Liver (tissue), 8 donors: ENCODE measurements at regions not wholly inside any gene's neighbourhood (a gene's known extent, or its start where the extent isn't known, plus 50 kb on each side); places are given as distances from the start of the nearest gene placed in this dataset.

Source experiments
- DNase-seq: peaks from one replicate; pipeline ENCODE4 v3.0.0-alpha.2; 2017; ENCODE audit warnings: low spot score
- H3K27ac ChIP-seq, 2 donors: one replicate each; pipeline ENCODE4 v1.7.0; 2013; ENCODE audit warnings: inconsistent platforms in 2 of 2, low read length in 2 of 2, control low read depth in 1 of 2, low read depth in 1 of 2, mild to moderate bottlenecking in 1 of 2
- H3K27me3 ChIP-seq, 4 donors: one replicate each; pipeline versions ENCODE4 v1.6.1 to v1.7.0; 2013; ENCODE audit warnings: low read length in 3 of 4, inconsistent platforms in 1 of 4, mild to moderate bottlenecking in 1 of 4, moderate library complexity in 1 of 4; ENCODE audit not compliant: control insufficient read depth in 4 of 4, insufficient read depth in 4 of 4
- H3K36me3 ChIP-seq, 4 donors: one replicate each; pipeline versions ENCODE4 v1.6.1 to v1.7.0; 2013; ENCODE audit warnings: low read length in 3 of 4, mild to moderate bottlenecking in 3 of 4, low read depth in 1 of 4, moderate library complexity in 1 of 4; ENCODE audit not compliant: control insufficient read depth in 4 of 4, insufficient read depth in 3 of 4
- H3K4me1 ChIP-seq, 4 donors: one replicate each; pipeline versions ENCODE4 v1.6.1 to v1.7.0; 2013; ENCODE audit warnings: low read length in 3 of 4, mild to moderate bottlenecking in 3 of 4, moderate library complexity in 1 of 4; ENCODE audit not compliant: control insufficient read depth in 4 of 4, insufficient read depth in 4 of 4
- H3K4me3 ChIP-seq, 3 donors: one replicate each; pipeline versions ENCODE4 v1.6.1 to v1.7.0; 2013; ENCODE audit warnings: low read length in 3 of 3, control low read depth in 1 of 3, low read depth in 1 of 3, mild to moderate bottlenecking in 1 of 3
- H3K9ac ChIP-seq, 2 donors: one replicate each; pipeline ENCODE4 v1.7.0; 2013; ENCODE audit warnings: low read length in 2 of 2, mild to moderate bottlenecking in 2 of 2, moderate library complexity in 2 of 2, control low read depth in 1 of 2, low read depth in 1 of 2
- H3K9me3 ChIP-seq, 4 donors: one replicate each; pipeline versions ENCODE4 v1.6.1 to v1.7.0; 2013; ENCODE audit warnings: low read length in 3 of 4; ENCODE audit not compliant: control insufficient read depth in 4 of 4
- CTCF ChIP-seq: fragments of 150-350 bp; IDR thresholded peaks from 2 replicates; pipeline ENCODE4 v1.5.1; 2017; ENCODE audit warnings: improper control_type of control experiment, low read depth, low read length; ENCODE audit not compliant: missing input control
- FOXA2 ChIP-seq: IDR thresholded peaks from 2 replicates; pipeline ENCODE4 v1.6.1; 2016; ENCODE audit warnings: antibody characterized with exemption
- MAX ChIP-seq: IDR thresholded peaks from 2 replicates; pipeline ENCODE4 v1.6.1; 2016; ENCODE audit warnings: antibody characterized with exemption
- NR2F2 ChIP-seq: IDR thresholded peaks from 2 replicates; pipeline ENCODE4 v1.6.1; 2016; ENCODE audit warnings: antibody characterized with exemption
- RXRA ChIP-seq, 2 donors: IDR thresholded peaks; 2 replicates each; pipeline ENCODE4 v1.6.1; 2017 to 2018; ENCODE audit warnings: antibody characterized with exemption in 2 of 2, mild to moderate bottlenecking in 1 of 2
- SP1 ChIP-seq: IDR thresholded peaks from 2 replicates; pipeline ENCODE4 v1.6.1; 2018; ENCODE audit warnings: antibody characterized with exemption, mild to moderate bottlenecking
- TAF1 ChIP-seq: conservative IDR thresholded peaks from 2 replicates; pipeline ENCODE4 v1.6.1; 2016; ENCODE audit warnings: antibody characterized with exemption, mild to moderate bottlenecking
- YY1 ChIP-seq: IDR thresholded peaks from 2 replicates; pipeline ENCODE4 v1.6.1; 2016; ENCODE audit warnings: antibody characterized with exemption, mild to moderate bottlenecking
- ZBTB33 ChIP-seq: IDR thresholded peaks from 2 replicates; pipeline ENCODE4 v1.6.1; 2016; ENCODE audit warnings: antibody characterized with exemption
- WGBS: extraction: QIAGEN DNeasy Blood & Tissue Kit; methylation state at CpG from one replicate; pipeline ENCODE4 v1.1.7; 2013; 5-methylcytosine and 5-hydroxymethylcytosine counted together
- TF ChIP-seq, protein P1 (sequence below): IDR thresholded peaks from 2 replicates; pipeline ENCODE4 v1.6.1; 2016; ENCODE audit warnings: antibody characterized with exemption
- TF ChIP-seq, protein P2 (sequence below): IDR thresholded peaks from 2 replicates; pipeline ENCODE4 v1.6.1; 2016; ENCODE audit warnings: antibody characterized with exemption, mild to moderate bottlenecking
- donor health status: healthy.
- donor health status: healthy.
- donor health status: healthy.
- donor health status: healthy.
- donor health status: healthy.

GRCh38 chr4:1565598-1566295 lies 118.4 kb downstream of the FAM53A start (continued):
- no peak for TF ChIP-seq MAX
- TF ChIP-seq NR2F2: no peak
- TF ChIP-seq ZBTB33: no peak
- no peak for TF ChIP-seq RXRA (IDR thresholded peaks at IDR 0.05)

GRCh38 chr4:1564535-1565375 lies 119.4 kb downstream of the FAM53A start:
- Histone ChIP-seq H3K4me3 (no peak overlapping the region), H3K9ac (no peak overlapping the region), H3K36me3 (no peaks in the 10 kb centered on the region), H3K27ac (no peak overlapping the region), H3K4me1 (no peaks in the 10 kb centered on the region), H3K27me3 (peaks cover 0 to 4% (median 0%) of the 10 kb centered on the region in 4 donors), H3K9me3 (no peaks in the 10 kb centered on the region)
- no peak for TF ChIP-seq TAF1
- TF ChIP-seq, protein P1, sequence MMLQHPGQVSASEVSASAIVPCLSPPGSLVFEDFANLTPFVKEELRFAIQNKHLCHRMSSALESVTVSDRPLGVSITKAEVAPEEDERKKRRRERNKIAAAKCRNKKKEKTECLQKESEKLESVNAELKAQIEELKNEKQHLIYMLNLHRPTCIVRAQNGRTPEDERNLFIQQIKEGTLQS: no peak
- TF ChIP-seq YY1: no peak
- no peak for TF ChIP-seq NR2F2
- no peak for TF ChIP-seq SP1
- no peak for TF ChIP-seq RXRA (IDR thresholded peaks at IDR 0.05)
- no peak for TF ChIP-seq CTCF
- TF ChIP-seq FOXA2: no peak
- TF ChIP-seq, protein P2, sequence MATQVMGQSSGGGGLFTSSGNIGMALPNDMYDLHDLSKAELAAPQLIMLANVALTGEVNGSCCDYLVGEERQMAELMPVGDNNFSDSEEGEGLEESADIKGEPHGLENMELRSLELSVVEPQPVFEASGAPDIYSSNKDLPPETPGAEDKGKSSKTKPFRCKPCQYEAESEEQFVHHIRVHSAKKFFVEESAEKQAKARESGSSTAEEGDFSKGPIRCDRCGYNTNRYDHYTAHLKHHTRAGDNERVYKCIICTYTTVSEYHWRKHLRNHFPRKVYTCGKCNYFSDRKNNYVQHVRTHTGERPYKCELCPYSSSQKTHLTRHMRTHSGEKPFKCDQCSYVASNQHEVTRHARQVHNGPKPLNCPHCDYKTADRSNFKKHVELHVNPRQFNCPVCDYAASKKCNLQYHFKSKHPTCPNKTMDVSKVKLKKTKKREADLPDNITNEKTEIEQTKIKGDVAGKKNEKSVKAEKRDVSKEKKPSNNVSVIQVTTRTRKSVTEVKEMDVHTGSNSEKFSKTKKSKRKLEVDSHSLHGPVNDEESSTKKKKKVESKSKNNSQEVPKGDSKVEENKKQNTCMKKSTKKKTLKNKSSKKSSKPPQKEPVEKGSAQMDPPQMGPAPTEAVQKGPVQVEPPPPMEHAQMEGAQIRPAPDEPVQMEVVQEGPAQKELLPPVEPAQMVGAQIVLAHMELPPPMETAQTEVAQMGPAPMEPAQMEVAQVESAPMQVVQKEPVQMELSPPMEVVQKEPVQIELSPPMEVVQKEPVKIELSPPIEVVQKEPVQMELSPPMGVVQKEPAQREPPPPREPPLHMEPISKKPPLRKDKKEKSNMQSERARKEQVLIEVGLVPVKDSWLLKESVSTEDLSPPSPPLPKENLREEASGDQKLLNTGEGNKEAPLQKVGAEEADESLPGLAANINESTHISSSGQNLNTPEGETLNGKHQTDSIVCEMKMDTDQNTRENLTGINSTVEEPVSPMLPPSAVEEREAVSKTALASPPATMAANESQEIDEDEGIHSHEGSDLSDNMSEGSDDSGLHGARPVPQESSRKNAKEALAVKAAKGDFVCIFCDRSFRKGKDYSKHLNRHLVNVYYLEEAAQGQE: no peak
- no peak for TF ChIP-seq ZBTB33
- no peak for DNase-seq
- 48% methylated on average over 21 of the region's 21 CpGs for WGBS
